ENCODE measurements at regions not wholly inside any gene's neighbourhood (a gene's known extent, or its start where the extent isn't known, plus 50 kb on each side); places are given as distances from the start of the nearest gene placed in this dataset.
"Not testable (repeated sequence)": the region's sequence is repeated elsewhere in the genome, so short reads cannot be mapped to it uniquely, and the experiment has no call there.

DNA sequence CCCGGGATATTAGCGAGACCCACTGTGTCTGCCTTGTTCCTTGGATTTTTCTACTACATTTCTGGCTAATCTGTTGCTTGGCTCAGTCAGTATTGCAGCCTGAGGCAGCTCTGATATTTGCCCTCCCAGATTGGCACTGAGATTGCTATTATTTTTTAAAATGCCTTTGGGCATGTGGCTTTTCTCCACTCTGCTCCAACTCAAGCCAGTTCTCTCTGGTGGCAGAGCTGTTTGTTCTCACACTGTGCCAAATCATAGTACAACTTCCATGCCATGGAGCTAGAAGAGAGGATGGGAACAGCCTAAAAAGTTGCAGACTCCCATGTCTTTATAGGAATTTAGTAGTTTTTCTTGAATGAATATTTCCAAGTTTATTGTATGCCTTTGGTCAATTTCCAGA is 155.9 kb upstream of the ATP10B start:
- DNase-seq (ENCODE audit: low spot score) = no peak
- Mint-ChIP-seq H3K27ac (no peak overlapping the region), H3K36me3 (ENCODE audit: low read depth) (no peaks in the 10 kb centered on the region), H3K27me3 (ENCODE audit: insufficient read depth) (no peaks in the 10 kb centered on the region), H3K9me3 (no peaks in the 10 kb centered on the region), H3K4me3 (no peak overlapping the region), H3K4me1 (ENCODE audit: low read depth) (no peaks in the 10 kb centered on the region)
- intact Hi-C loops (cut with micrococcal nuclease) = no loop called here

- H3K4me3 Mint-ChIP-seq = no peak overlapping the region
- H3K27me3 Mint-ChIP-seq (ENCODE audit: insufficient read depth) = no peaks in the 10 kb centered on the region
- no peaks in the 10 kb centered on the region for H3K9me3 Mint-ChIP-seq
- no peak for DNase-seq (ENCODE audit: low spot score)
- no peaks in the 10 kb centered on the region for H3K4me1 Mint-ChIP-seq (ENCODE audit: low read depth)
- intact Hi-C loops (cut with micrococcal nuclease) = no loop called here
- no peaks in the 10 kb centered on the region for H3K36me3 Mint-ChIP-seq (ENCODE audit: low read depth)
- no peak overlapping the region for H3K27ac Mint-ChIP-seq
Measured at GRCh38 chr5:161002571-161003074, 150.6 kb upstream of the ATP10B start.

DNA sequence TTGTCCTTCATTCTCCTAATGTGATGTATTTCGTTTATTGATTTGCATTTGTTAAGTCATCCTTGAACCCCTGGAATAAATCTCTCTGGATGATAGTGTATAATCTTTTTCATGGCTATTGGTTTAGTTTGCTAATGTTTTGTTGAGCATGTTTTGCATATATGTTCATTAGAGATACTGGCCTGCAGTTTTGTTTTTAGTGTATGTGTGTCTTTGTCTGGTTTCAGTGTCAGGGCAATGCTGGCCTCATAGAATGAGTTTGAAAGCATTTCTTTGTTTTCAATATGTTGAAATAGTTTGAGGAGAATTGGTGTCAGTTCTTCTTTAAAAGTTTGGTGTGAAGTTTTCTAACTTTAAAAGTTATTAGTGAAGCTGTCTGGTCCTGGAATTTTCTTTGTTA is 149.6 kb upstream of the ATP10B start:
- DNase-seq (ENCODE audit: low spot score) = no peak
- Mint-ChIP-seq H3K4me3 (no peak overlapping the region), H3K4me1 (ENCODE audit: low read depth) (no peaks in the 10 kb centered on the region), H3K36me3 (ENCODE audit: low read depth) (no peaks in the 10 kb centered on the region), H3K27ac (no peak overlapping the region), H3K9me3 (no peaks in the 10 kb centered on the region), H3K27me3 (ENCODE audit: insufficient read depth) (no peaks in the 10 kb centered on the region)
- intact Hi-C loops (cut with micrococcal nuclease) = no loop called here

DNA sequence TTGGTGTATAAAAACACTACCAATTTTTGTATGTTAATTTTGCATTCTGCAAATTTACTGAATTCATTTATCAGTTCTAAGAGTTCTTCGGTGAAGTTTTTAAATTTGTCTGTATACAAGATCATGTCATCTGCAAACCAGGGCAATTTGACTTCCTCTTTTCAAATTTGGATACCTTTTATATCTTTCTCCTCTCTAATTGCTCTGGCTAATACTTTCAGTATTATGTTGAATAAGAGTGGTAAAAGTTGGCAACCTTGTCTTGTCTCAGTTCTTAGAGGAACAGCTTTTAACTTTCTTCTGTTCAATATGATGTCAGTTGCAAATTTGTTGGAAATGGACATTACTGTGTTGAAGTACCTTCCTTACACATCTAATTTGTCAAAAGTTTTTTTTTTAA is 149.1 kb upstream of the ATP10B start:
- H3K27ac Mint-ChIP-seq; H3K27me3 Mint-ChIP-seq (ENCODE audit: insufficient read depth); H3K9me3 Mint-ChIP-seq; DNase-seq (ENCODE audit: low spot score); H3K4me3 Mint-ChIP-seq; H3K4me1 Mint-ChIP-seq (ENCODE audit: low read depth); intact Hi-C loops (cut with micrococcal nuclease); H3K36me3 Mint-ChIP-seq (ENCODE audit: low read depth): not testable (repeated sequence)

GRCh38 chr5:160991205-160991604 is 139.2 kb upstream of the ATP10B start:
- DNase-seq (ENCODE audit: low spot score) = no peak
- no peaks in the 10 kb centered on the region for H3K36me3 Mint-ChIP-seq (ENCODE audit: low read depth)
- no peaks in the 10 kb centered on the region for H3K4me1 Mint-ChIP-seq (ENCODE audit: low read depth)
- H3K9me3 Mint-ChIP-seq = no peaks in the 10 kb centered on the region
- intact Hi-C loops (cut with micrococcal nuclease) = no loop called here
- H3K27ac Mint-ChIP-seq = no peak overlapping the region
- H3K27me3 Mint-ChIP-seq (ENCODE audit: insufficient read depth) = no peaks in the 10 kb centered on the region
- H3K4me3 Mint-ChIP-seq = no peak overlapping the region

DNA sequence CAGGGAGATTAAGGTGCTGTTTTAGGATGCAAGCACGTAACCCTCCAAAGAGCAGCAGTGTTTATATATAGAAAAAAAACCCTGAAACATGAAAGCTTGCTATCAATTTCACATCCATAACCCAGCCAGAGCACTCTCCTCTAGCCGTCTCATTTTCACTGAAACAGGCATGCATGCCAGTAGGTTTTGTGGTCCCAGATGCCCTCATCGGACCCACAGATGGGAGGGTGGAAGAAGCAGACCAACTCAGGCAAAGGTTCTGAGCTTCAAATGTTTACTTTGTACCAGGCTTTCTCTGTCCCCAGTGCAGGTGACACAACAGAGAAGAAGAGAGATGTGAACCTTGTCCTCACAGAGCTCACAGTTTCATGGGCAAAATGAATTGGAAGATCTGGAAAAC is 127.4 kb upstream of the ATP10B start:
- Mint-ChIP-seq H3K27me3 (ENCODE audit: insufficient read depth) (no peaks in the 10 kb centered on the region), H3K36me3 (ENCODE audit: low read depth) (no peaks in the 10 kb centered on the region), H3K4me1 (ENCODE audit: low read depth) (no peaks in the 10 kb centered on the region), H3K9me3 (no peaks in the 10 kb centered on the region), H3K27ac (no peak overlapping the region), H3K4me3 (no peak overlapping the region)
- intact Hi-C loops (cut with micrococcal nuclease) = loop anchor here (10.0 kb wide), 1 partner anchor 545 kb away; no protein-coding TSS in a partner anchor
- DNase-seq (ENCODE audit: low spot score) = no peak

GRCh38 chr5:160978944-160979343 is 126.9 kb upstream of the ATP10B start:
- Mint-ChIP-seq H3K27me3 (ENCODE audit: insufficient read depth) (peaks cover under 1% of the 10 kb centered on the region), H3K27ac (no peak overlapping the region), H3K36me3 (ENCODE audit: low read depth) (no peaks in the 10 kb centered on the region), H3K9me3 (no peaks in the 10 kb centered on the region), H3K4me1 (ENCODE audit: low read depth) (no peaks in the 10 kb centered on the region), H3K4me3 (no peak overlapping the region)
- DNase-seq (ENCODE audit: low spot score) = no peak
- intact Hi-C loops (cut with micrococcal nuclease) = loop anchor here (10.0 kb wide), 1 partner anchor 544 kb away; no protein-coding TSS in a partner anchor

DNA sequence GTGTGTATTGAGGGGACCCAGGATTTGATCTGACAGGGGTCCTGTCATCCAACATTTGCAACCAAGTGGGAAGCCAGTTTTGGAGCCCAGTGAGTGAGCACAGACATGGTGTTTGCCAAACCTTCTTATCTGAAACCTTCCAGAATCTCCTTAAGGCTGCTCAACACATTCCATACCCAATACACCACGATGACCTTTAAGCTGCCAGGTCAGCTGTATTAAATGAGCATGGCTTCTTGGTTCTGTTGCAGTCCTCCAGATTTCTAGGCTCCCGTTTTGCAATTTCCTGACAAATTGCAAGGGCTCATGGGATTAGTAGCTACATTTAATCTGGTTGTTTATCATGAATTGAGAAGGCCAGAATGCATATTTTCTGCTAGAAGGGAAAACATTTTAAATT is 124.2 kb upstream of the ATP10B start:
- H3K9me3 Mint-ChIP-seq = no peaks in the 10 kb centered on the region
- no peak overlapping the region for H3K4me3 Mint-ChIP-seq
- intact Hi-C loops (cut with micrococcal nuclease) = loop anchor here (10.0 kb wide), 1 partner anchor 541 kb away; no protein-coding TSS in a partner anchor
- H3K27me3 Mint-ChIP-seq (ENCODE audit: insufficient read depth) = peaks cover 2% of the 10 kb centered on the region
- H3K4me1 Mint-ChIP-seq (ENCODE audit: low read depth) = no peaks in the 10 kb centered on the region
- no peak overlapping the region for H3K27ac Mint-ChIP-seq
- no peaks in the 10 kb centered on the region for H3K36me3 Mint-ChIP-seq (ENCODE audit: low read depth)
- no peak for DNase-seq (ENCODE audit: low spot score)

- no peak for DNase-seq (ENCODE audit: low spot score)
- no peak overlapping the region for H3K27ac Mint-ChIP-seq
- H3K36me3 Mint-ChIP-seq (ENCODE audit: low read depth) = no peaks in the 10 kb centered on the region
- H3K4me3 Mint-ChIP-seq = no peak overlapping the region
- intact Hi-C loops (cut with micrococcal nuclease) = loop anchor here (10.0 kb wide), 1 partner anchor 536 kb away; no protein-coding TSS in a partner anchor
- H3K4me1 Mint-ChIP-seq (ENCODE audit: low read depth) = no peaks in the 10 kb centered on the region
- no peaks in the 10 kb centered on the region for H3K9me3 Mint-ChIP-seq
- peaks cover 3% of the 10 kb centered on the region for H3K27me3 Mint-ChIP-seq (ENCODE audit: insufficient read depth)
Measured at GRCh38 chr5:160970605-160971191, 118.7 kb upstream of the ATP10B start.

- intact Hi-C loops (cut with micrococcal nuclease) = loop anchor here (10.0 kb wide), 2 partner anchors 465 to 535 kb away; no protein-coding TSS in a partner anchor
- DNase-seq (ENCODE audit: low spot score) = no peak
- Mint-ChIP-seq H3K27ac (no peak overlapping the region), H3K4me3 (no peak overlapping the region), H3K27me3 (ENCODE audit: insufficient read depth) (peaks cover 3% of the 10 kb centered on the region), H3K4me1 (ENCODE audit: low read depth) (no peaks in the 10 kb centered on the region), H3K36me3 (ENCODE audit: low read depth) (no peaks in the 10 kb centered on the region), H3K9me3 (no peaks in the 10 kb centered on the region)
Measured at GRCh38 chr5:160969645-160970044, 117.6 kb upstream of the ATP10B start.

DNA sequence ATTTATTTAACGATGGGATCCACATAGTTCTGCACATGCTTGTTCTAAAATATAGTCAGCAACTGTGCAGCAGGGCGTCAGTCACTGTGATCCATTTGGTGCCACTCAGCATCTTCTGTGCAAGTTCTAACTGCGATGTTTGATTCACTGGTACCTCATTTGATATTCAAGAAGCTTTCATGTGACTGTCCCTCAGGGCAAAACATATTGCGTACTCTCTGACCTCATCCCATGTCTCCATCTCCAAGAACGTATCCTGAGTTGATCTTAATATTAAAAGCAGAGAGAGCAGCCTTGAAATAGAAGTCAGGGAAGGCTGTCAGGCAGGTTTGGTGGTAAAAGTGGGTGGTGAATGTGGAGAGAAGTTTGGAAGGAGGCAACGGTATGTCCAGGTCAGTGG is 116.5 kb upstream of the ATP10B start:
- Mint-ChIP-seq H3K36me3 (ENCODE audit: low read depth) (no peaks in the 10 kb centered on the region), H3K9me3 (no peaks in the 10 kb centered on the region), H3K27ac (no peak overlapping the region), H3K4me3 (no peak overlapping the region), H3K4me1 (ENCODE audit: low read depth) (no peaks in the 10 kb centered on the region), H3K27me3 (ENCODE audit: insufficient read depth) (peaks cover 3% of the 10 kb centered on the region)
- intact Hi-C loops (cut with micrococcal nuclease) = loop anchor here (10.0 kb wide), 1 partner anchor 464 kb away; no protein-coding TSS in a partner anchor
- no peak for DNase-seq (ENCODE audit: low spot score)

DNA sequence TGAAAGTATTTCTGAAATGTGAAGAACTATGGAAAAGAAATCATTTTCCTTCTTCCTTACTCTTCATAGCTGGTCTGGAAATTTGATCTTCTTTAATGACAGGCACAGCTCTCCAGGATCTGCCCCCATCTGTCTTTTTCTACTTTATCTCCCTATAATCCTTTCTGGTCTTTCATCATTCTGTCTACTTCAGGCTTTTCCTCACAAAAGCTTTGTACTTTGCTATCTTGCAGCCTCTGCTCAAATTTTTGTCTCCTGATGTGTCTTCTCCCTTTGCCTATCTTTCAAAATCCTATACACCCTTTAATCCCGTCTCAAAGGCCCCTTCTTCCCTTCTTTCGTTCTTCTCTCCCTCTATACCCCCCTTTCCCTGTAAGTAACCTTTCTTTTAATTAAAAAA is 114.9 kb upstream of the ATP10B start:
- Mint-ChIP-seq H3K9me3 (no peaks in the 10 kb centered on the region), H3K4me3 (no peak overlapping the region), H3K27ac (no peak overlapping the region), H3K4me1 (ENCODE audit: low read depth) (no peaks in the 10 kb centered on the region), H3K36me3 (ENCODE audit: low read depth) (no peaks in the 10 kb centered on the region), H3K27me3 (ENCODE audit: insufficient read depth) (peaks cover 3% of the 10 kb centered on the region)
- intact Hi-C loops (cut with micrococcal nuclease) = loop anchor here (10.0 kb wide), 1 partner anchor 462 kb away; no protein-coding TSS in a partner anchor
- DNase-seq (ENCODE audit: low spot score) = no peak

DNA sequence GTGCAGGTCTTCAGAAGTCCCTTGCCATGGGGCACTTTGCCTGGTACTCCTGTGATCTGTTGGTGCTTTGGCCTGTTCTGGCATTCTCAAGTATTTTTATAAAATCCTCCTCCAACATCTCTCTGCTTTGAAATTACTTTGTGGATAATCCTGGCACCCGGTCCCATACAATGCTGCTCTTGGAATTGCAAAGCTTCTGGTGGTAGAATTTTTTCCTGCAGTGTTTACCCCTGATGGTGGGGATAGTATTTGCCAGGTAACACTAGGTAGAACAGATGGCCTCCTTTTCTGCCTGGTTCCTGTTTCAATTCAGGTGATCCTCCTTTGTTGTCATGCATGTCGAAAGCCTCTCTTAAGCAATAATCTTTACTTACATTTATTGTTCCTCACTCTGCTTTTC is 109.8 kb upstream of the ATP10B start:
- Mint-ChIP-seq H3K4me3 (no peak overlapping the region), H3K4me1 (ENCODE audit: low read depth) (no peaks in the 10 kb centered on the region), H3K9me3 (no peaks in the 10 kb centered on the region), H3K36me3 (ENCODE audit: low read depth) (no peaks in the 10 kb centered on the region), H3K27ac (no peak overlapping the region), H3K27me3 (ENCODE audit: insufficient read depth) (peaks cover 1% of the 10 kb centered on the region)
- DNase-seq (ENCODE audit: low spot score) = no peak
- intact Hi-C loops (cut with micrococcal nuclease) = loop anchor here (10.0 kb wide), 1 partner anchor 457 kb away; no protein-coding TSS in a partner anchor
